Activated CD4-positive, alpha-beta T cell treated with anti-CD3 and anti-CD28 coated beads, Interleukin-2, amount 10 ng/mL, durations not matched to agents 24 days and 14 days (primary cell): ENCODE measurements at regions not wholly inside any gene's neighbourhood (a gene's known extent, or its start where the extent isn't known, plus 50 kb on each side); places are given as distances from the start of the nearest gene placed in this dataset.

ENCODE experiments used
- DNase-seq: peaks from one replicate; pipeline ENCODE4 v3.0.0; 2022
- H3K27ac Mint-ChIP-seq: one replicate; pipeline ENCODE4 v1.8.0; 2022; ENCODE audit warnings: mild to moderate bottlenecking, mixed read lengths
- H3K27me3 Mint-ChIP-seq: one replicate; pipeline ENCODE4 v1.8.0; 2022; ENCODE audit warnings: mixed read lengths
- H3K36me3 Mint-ChIP-seq: one replicate; pipeline ENCODE4 v1.8.0; 2022; ENCODE audit warnings: low read depth, mild to moderate bottlenecking, mixed read lengths
- H3K4me1 Mint-ChIP-seq: one replicate; pipeline ENCODE4 v1.8.0; 2021; ENCODE audit warnings: mixed read lengths
- H3K4me3 Mint-ChIP-seq: one replicate; pipeline ENCODE4 v1.8.0; 2022; ENCODE audit warnings: mild to moderate bottlenecking, moderate library complexity, mixed read lengths
- H3K9me3 Mint-ChIP-seq: one replicate; pipeline ENCODE4 v1.8.0; 2021; ENCODE audit warnings: mixed read lengths
- intact Hi-C: fragments of 100-400 bp; cut with micrococcal nuclease; formaldehyde crosslinking; loops from one replicate; pipeline ENCODE4 v1.15.1; 2023

GRCh38 chrX:120819126-120819525 lies 56.5 kb downstream of the CT47B1 start:
- Mint-ChIP-seq H3K27me3 (no peaks in the 10 kb centered on the region), H3K9me3 (no peaks in the 10 kb centered on the region), H3K27ac (no peak overlapping the region), H3K4me3 (no peak overlapping the region), H3K36me3 (no peaks in the 10 kb centered on the region), H3K4me1 (no peaks in the 10 kb centered on the region)
- DNase-seq = no peak
- intact Hi-C loops = no loop called here

GRCh38 chrX:120813982-120814381 lies 61.7 kb downstream of the CT47B1 start:
- Mint-ChIP-seq H3K4me3 (no peak overlapping the region), H3K36me3 (no peaks in the 10 kb centered on the region), H3K27me3 (no peaks in the 10 kb centered on the region), H3K9me3 (no peaks in the 10 kb centered on the region), H3K27ac (no peak overlapping the region), H3K4me1 (no peaks in the 10 kb centered on the region)
- no peak for DNase-seq
- intact Hi-C loops = no loop called here

- H3K36me3 Mint-ChIP-seq = no peaks in the 10 kb centered on the region
- intact Hi-C loops = loop anchor here (1.0 kb wide), 1 partner anchor 507 kb away; no protein-coding TSS in a partner anchor
- peak overlapping the region; percentile 75 for H3K27ac Mint-ChIP-seq
- H3K27me3 Mint-ChIP-seq = no peaks in the 10 kb centered on the region
- H3K4me3 Mint-ChIP-seq = no peak overlapping the region
- no peaks in the 10 kb centered on the region for H3K9me3 Mint-ChIP-seq
- no peak for DNase-seq
- peaks cover 28% of the 10 kb centered on the region for H3K4me1 Mint-ChIP-seq
Measured at GRCh38 chrX:120801426-120801825, 74.2 kb downstream of the CT47B1 start.

GRCh38 chrX:120797188-120797851 lies 78.3 kb downstream of the CT47B1 start:
- Mint-ChIP-seq H3K4me3 (peak overlapping the region; percentile 55), H3K36me3 (no peaks in the 10 kb centered on the region), H3K27me3 (no peaks in the 10 kb centered on the region), H3K9me3 (no peaks in the 10 kb centered on the region), H3K27ac (peak overlapping the region; percentile 94), H3K4me1 (peaks cover 35% of the 10 kb centered on the region)
- intact Hi-C loops = loop anchor here (1.0 to 10.0 kb wide), 4 partner anchors 45 to 707 kb away; no protein-coding TSS in a partner anchor
- DNase-seq = no peak

GRCh38 chrX:120795301-120795700 lies 80.4 kb downstream of the CT47B1 start:
- no peak overlapping the region for H3K27ac Mint-ChIP-seq

GRCh38 chrX:120794525-120794975 lies 81.1 kb downstream of the CT47B1 start:
- H3K4me1 Mint-ChIP-seq = peaks cover 35% of the 10 kb centered on the region

More at GRCh38 chrX:120795301-120795700, 80.4 kb downstream of the CT47B1 start:
- no peak for DNase-seq
- intact Hi-C loops = loop anchor here (5.0 to 10.0 kb wide), 2 partner anchors 47 to 710 kb away; no protein-coding TSS in a partner anchor
- H3K4me1 Mint-ChIP-seq = peaks cover 37% of the 10 kb centered on the region
- no peaks in the 10 kb centered on the region for H3K9me3 Mint-ChIP-seq
- no peaks in the 10 kb centered on the region for H3K36me3 Mint-ChIP-seq
- H3K4me3 Mint-ChIP-seq = no peak overlapping the region
- no peaks in the 10 kb centered on the region for H3K27me3 Mint-ChIP-seq

GRCh38 chrX:120793098-120793497 lies 82.6 kb downstream of the CT47B1 start:
- H3K27ac Mint-ChIP-seq = no peak overlapping the region
- no peak overlapping the region for H3K4me3 Mint-ChIP-seq
- H3K27me3 Mint-ChIP-seq = no peaks in the 10 kb centered on the region
- no peaks in the 10 kb centered on the region for H3K36me3 Mint-ChIP-seq
- H3K4me1 Mint-ChIP-seq = peaks cover 27% of the 10 kb centered on the region
- intact Hi-C loops = loop anchor here (10.0 kb wide), 1 partner anchor 712 kb away; no protein-coding TSS in a partner anchor
- H3K9me3 Mint-ChIP-seq = no peaks in the 10 kb centered on the region
- no peak for DNase-seq

More at GRCh38 chrX:120794525-120794975, 81.1 kb downstream of the CT47B1 start:
- Mint-ChIP-seq H3K36me3 (no peaks in the 10 kb centered on the region), H3K27me3 (no peaks in the 10 kb centered on the region), H3K4me3 (no peak overlapping the region), H3K9me3 (no peaks in the 10 kb centered on the region), H3K27ac (peak overlapping the region; percentile 4)
- intact Hi-C loops = loop anchor here (10.0 kb wide), 1 partner anchor 710 kb away; no protein-coding TSS in a partner anchor
- no peak for DNase-seq

GRCh38 chrX:120791013-120791643 lies 84.5 kb downstream of the CT47B1 start:
- Mint-ChIP-seq H3K27ac (peak overlapping the region; percentile 87), H3K9me3 (no peaks in the 10 kb centered on the region), H3K27me3 (no peaks in the 10 kb centered on the region), H3K36me3 (no peaks in the 10 kb centered on the region), H3K4me1 (peaks cover 15% of the 10 kb centered on the region), H3K4me3 (peak overlapping the region; percentile 67)
- intact Hi-C loops = loop anchor here (2.0 to 10.0 kb wide), 2 partner anchors 714 to 788 kb away; no protein-coding TSS in a partner anchor
- no peak for DNase-seq

GRCh38 chrX:120790552-120790951 lies 85.1 kb downstream of the CT47B1 start:
- Mint-ChIP-seq H3K27me3 (no peaks in the 10 kb centered on the region), H3K4me1 (peaks cover 15% of the 10 kb centered on the region), H3K4me3 (peak overlapping the region; percentile 67), H3K9me3 (no peaks in the 10 kb centered on the region), H3K36me3 (no peaks in the 10 kb centered on the region), H3K27ac (peak overlapping the region; percentile 87)
- intact Hi-C loops = loop anchor here (1.0 to 10.0 kb wide), 3 partner anchors 466 to 788 kb away; no protein-coding TSS in a partner anchor
- DNase-seq = no peak

- intact Hi-C loops = loop anchor here (1.0 to 10.0 kb wide), 3 partner anchors 466 to 789 kb away; no protein-coding TSS in a partner anchor
- H3K4me3 Mint-ChIP-seq = peak overlapping the region; percentile 67
- H3K9me3 Mint-ChIP-seq = no peaks in the 10 kb centered on the region
- no peaks in the 10 kb centered on the region for H3K36me3 Mint-ChIP-seq
- DNase-seq = peak; percentile 77
- peaks cover 15% of the 10 kb centered on the region for H3K4me1 Mint-ChIP-seq
- H3K27me3 Mint-ChIP-seq = no peaks in the 10 kb centered on the region
- H3K27ac Mint-ChIP-seq = peak overlapping the region; percentile 87
Measured at GRCh38 chrX:120790118-120790517, 85.5 kb downstream of the CT47B1 start.

GRCh38 chrX:120781403-120781802 lies 94.3 kb downstream of the CT47B1 start:
- Mint-ChIP-seq H3K4me1 (peaks cover 5% of the 10 kb centered on the region), H3K9me3 (no peaks in the 10 kb centered on the region), H3K36me3 (no peaks in the 10 kb centered on the region), H3K27ac (no peak overlapping the region), H3K27me3 (no peaks in the 10 kb centered on the region), H3K4me3 (no peak overlapping the region)
- no peak for DNase-seq
- intact Hi-C loops = no loop called here

- H3K9me3 Mint-ChIP-seq = no peaks in the 10 kb centered on the region
- no peaks in the 10 kb centered on the region for H3K36me3 Mint-ChIP-seq
- no peak overlapping the region for H3K27ac Mint-ChIP-seq
- DNase-seq = no peak
- no peaks in the 10 kb centered on the region for H3K27me3 Mint-ChIP-seq
- no peak overlapping the region for H3K4me3 Mint-ChIP-seq
- intact Hi-C loops = no loop called here
- H3K4me1 Mint-ChIP-seq = no peaks in the 10 kb centered on the region
Measured at GRCh38 chrX:120775959-120776358, 99.7 kb downstream of the CT47B1 start.

- Mint-ChIP-seq H3K27me3 (no peaks in the 10 kb centered on the region), H3K4me3 (no peak overlapping the region), H3K4me1 (no peaks in the 10 kb centered on the region), H3K27ac (no peak overlapping the region), H3K36me3 (no peaks in the 10 kb centered on the region), H3K9me3 (no peaks in the 10 kb centered on the region)
- no peak for DNase-seq
- intact Hi-C loops = no loop called here
Measured at GRCh38 chrX:120774606-120775005, 101.1 kb downstream of the CT47B1 start.

GRCh38 chrX:120773801-120774200 lies 101.9 kb downstream of the CT47B1 start:
- no peaks in the 10 kb centered on the region for H3K4me1 Mint-ChIP-seq
- no peak overlapping the region for H3K4me3 Mint-ChIP-seq
- no peak for DNase-seq
- no peaks in the 10 kb centered on the region for H3K36me3 Mint-ChIP-seq
- intact Hi-C loops = no loop called here
- no peak overlapping the region for H3K27ac Mint-ChIP-seq
- H3K27me3 Mint-ChIP-seq = no peaks in the 10 kb centered on the region
- no peaks in the 10 kb centered on the region for H3K9me3 Mint-ChIP-seq
